ENCODE measurements at regions not wholly inside any gene's neighbourhood (a gene's known extent, or its start where the extent isn't known, plus 50 kb on each side); places are given as distances from the start of the nearest gene placed in this dataset.

DNA sequence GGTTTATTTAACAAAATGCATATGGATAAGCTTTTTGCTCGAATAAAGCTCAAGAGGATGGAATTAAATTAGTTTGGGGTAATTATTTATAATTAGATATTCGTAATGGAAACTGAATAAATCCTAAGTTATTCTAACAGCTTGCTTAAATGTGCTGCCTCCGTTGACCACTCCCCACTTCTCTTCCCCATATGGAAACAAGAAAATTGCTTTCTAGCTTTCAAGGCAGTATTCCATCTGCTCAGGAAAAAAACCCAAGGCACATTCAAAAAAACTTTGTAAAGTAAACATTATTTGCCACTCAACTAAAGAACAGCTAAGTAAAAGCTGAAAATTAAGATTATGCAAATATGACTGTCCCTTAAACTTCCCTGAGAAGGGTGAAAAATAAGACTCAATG lies 369.2 kb downstream of the HAO1 start:
- FAIRE-seq = no peak
- DNase-seq (ENCODE audit: extremely low spot score, insufficient read length, low read depth) = no peak

DNA sequence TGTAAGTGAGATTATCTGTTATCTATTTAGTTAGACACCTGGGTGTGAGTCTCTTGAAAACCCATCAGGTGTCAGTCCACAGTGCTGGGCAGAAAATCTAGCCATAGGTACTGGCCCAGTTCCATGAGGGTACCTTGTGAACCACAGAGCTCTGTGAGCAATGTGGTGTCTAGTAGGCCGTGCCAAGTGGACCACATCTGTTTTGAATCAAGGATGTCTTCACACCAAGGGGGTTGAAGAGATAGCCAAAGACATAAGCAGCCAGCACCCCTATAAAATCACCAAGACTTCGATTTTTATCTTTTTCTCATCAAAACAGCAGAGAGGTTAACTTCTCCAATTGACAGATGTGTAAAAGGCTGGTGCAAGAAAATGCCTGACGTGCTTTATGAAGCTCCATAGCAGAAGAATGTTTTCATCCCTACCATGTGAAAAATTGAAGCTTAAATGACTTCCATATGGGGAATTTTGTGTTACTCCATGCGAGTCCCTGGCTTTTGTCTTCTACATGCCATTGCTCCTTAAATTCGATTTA lies 368.7 kb downstream of the HAO1 start:
- DNase-seq (ENCODE audit: extremely low spot score, insufficient read length, low read depth) = no peak

DNA sequence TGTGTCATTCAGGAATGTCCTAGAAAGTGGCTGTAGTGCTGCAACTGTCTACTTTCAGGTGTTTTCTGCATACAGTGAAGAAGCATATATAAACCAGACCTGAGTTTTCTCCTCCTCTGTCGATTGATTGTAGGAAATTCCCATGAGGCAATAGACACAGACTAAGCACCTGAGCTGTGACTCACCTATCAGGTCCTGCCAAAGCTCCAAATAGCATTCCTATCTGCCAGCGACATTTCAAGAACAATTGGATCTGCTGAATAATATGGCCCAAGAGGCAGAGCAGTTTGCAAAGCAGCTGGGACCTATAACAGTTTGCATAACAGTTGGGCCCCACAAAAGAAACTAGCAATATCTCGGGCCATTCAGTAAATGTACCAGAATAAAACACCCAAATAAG lies 360.4 kb downstream of the HAO1 start:
- DNase-seq (ENCODE audit: extremely low spot score, insufficient read length, low read depth) = no peak
- no peak for FAIRE-seq

More for the DNA sequence above, 368.7 kb downstream of the HAO1 start:
- FAIRE-seq = no peak

DNA sequence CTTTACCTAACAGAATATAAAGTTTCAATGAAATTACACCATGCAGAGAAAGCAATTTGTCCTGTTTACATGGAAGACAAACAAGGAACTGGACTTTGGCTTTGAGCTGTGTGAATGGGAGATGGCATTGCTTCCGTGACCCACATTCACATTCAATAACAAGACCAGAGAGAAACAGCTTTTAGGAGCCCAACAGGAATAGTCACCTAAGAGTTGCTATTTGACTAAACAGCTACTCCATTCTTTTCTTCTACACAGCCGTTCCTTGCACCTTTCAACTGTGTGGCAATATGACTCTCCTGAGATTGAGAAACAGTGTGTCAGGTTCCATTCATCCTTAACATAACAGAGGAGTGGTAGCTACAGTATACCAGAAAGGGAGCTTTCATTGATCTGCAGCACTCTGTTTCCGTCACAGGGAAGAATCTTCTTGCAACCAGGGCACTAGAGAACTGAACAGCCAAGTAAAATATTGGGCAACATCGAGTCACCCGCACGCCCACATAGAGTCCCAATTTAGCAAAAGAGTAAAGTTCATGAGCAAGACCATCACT lies 355.1 kb downstream of the HAO1 start:
- FAIRE-seq (no peak), DNase-seq (ENCODE audit: extremely low spot score, insufficient read length, low read depth) (no peak)

DNA sequence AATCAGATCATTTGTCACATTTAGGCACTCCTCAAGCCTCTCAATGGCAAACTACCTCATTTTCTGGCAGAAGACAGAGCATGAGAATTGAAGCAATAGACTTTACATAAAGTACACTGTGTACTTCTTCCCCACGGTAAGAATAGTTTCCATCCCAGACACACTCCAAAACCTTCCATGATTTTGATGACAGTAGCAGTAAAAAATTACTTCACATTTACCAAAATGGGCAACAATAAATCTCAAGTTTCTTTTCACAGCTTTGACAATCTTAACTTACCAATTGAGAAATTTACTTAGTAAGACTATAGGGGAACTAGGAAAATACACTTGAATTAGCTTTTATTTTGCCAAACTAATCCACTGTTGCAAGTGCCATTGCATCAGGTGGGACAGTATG lies 353.8 kb downstream of the HAO1 start:
- no peak for FAIRE-seq

DNA sequence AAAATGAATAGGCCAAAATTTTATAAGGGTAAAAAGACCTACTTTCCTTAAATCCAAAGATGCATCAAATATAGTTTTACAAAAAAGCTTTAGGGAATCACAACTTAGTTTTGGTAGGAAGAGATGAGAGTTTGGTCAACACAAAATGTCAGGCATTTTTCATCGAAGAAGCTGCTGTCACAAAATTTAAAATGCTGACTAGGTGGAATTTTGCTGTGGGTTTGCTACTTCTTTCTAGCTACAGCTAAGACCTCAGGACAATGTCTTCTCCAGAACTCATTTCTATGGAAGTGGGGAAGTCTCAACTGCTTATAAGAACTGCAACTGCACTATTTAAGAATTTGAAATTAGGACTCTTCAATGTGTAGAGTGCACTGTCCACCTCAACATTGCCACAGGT lies 351.1 kb downstream of the HAO1 start:
- FAIRE-seq (no peak), DNase-seq (ENCODE audit: extremely low spot score, insufficient read length, low read depth) (no peak)

More for the DNA sequence above, 353.8 kb downstream of the HAO1 start:
- DNase-seq (ENCODE audit: extremely low spot score, insufficient read length, low read depth) = no peak

DNA sequence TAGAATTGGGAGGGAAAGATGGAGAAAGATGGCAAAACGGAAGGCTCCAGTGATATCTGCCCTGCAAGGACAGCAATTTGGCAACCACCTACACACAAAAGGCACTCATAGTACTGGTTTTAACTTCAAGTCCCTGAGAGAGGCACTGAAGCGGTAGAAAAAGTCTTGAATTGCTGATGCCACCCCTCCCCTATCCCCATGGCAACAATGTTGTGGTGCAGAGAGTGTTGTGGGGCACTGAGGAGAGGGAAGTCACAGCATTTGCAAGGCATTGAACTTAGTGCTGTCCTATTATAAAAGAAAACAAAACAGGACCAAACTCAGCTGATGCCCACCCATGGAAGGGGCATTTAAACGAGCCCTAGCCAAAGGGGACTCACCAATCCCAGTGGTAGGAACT lies 343.7 kb downstream of the HAO1 start:
- no peak for FAIRE-seq
- no peak for DNase-seq (ENCODE audit: extremely low spot score, insufficient read length, low read depth)

DNA sequence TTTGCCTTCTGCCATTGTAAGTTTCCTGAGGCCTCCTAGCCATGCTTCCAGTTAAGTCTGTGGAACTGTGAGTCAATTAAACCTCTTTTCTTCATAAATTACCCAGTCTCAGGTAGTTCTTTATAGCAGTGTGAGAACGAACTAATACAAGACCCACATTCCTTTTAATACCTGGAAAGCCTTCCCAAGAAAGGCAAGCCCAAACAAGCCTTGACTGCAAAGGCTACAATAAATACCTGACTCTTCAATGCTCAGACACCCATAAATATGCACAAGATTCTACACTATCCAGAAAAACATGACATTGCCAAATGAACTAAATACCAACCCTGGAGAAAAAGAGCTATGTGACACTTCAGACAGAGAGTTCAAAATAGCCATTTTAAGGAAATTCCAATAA lies 338.8 kb downstream of the HAO1 start:
- FAIRE-seq (no peak), DNase-seq (ENCODE audit: extremely low spot score, insufficient read length, low read depth) (no peak)

DNA sequence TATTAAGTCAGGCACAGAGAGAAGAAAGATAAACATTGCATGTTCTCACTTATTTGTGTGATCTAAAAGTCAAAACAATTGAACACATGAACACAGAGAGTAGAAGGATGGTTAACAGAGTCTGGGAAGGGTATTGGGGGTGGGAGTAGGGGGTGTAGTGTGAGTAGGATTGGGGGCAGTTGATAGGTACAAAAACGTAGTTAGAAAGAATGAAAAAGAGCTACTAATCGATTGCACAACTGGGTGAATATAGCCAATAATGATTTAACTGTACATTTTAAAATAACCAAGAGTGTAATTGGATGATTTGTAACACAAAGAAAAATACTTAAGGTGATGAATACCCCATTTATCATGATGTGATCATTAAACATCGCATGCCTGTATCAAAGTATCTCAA lies 333.3 kb downstream of the HAO1 start:
- FAIRE-seq (no peak), DNase-seq (ENCODE audit: extremely low spot score, insufficient read length, low read depth) (no peak)

DNA sequence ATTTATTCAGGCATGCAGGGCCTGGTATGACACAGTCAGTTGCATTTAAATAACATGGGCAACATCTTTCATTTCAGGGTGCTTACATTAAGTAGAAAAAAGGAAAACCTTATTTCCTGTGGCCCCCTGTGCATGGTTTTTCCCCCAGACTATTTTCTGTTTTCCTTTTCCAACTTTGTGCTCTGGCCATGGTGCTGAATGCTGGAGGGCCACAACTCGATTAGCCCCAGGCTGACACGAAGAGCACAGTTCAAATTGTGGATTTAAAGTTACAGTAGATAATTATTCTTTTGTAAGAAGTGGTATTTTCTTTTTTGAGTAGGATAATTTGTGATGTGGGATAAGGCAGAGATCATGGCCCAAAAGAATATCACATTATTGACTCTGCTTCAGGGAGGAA lies 332.0 kb downstream of the HAO1 start:
- DNase-seq (ENCODE audit: extremely low spot score, insufficient read length, low read depth) (no peak), FAIRE-seq (no peak)

DNA sequence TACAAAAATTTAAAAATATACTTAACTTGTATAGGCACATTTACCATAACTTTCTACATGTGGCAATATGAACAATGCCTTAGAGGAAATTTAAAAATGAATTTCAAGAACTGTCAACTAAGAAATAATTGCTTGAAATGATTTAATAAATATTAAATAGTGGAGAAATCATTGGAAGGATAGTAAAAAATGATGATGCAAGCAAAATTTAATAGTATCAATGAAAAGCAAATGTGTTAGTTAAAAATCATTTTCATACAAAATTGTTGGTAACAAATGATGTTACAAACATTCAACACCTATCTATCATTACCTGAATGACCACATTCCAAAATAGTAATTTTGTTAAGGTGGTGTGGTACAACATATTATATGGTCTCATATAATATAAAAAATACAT lies 331.0 kb downstream of the HAO1 start:
- no peak for FAIRE-seq
- DNase-seq (ENCODE audit: extremely low spot score, insufficient read length, low read depth) = no peak

DNA sequence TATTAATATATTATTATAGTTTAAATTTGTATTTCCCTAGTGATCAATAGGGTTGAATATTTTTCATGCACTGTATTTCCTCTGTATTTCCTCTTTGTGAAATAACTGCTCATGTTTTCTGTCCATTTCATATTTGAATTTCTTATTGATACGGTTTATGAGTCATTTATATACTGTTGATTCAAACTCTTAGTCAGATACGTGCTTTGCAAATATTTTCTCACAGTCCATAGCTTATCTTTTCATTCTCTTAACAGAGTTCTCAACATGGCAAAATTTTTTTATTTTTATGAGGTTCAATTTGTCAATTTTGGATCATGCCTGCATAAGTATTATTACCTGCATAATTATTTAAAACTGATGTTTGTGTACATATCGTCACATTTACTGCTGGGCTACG lies 329.6 kb downstream of the HAO1 start:
- DNase-seq (ENCODE audit: extremely low spot score, insufficient read length, low read depth) (no peak), FAIRE-seq (no peak)

DNA sequence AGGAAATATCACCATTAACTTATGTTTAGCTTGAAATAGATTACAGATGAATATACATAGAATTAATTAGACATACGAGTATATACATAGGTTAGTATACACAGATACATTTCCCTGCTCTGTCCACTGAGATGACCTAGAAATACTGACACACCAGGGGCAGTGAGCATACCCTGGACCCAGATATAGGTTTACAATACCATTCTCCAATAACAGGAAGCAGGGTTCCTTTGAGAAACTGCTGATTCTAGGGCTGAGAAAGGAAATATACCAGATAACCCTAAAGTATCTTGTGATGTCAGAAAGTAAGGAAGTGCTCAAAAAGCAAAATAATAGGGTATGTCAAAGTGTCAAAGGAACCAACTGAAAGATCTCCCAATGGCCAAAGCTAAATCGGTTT lies 322.5 kb downstream of the HAO1 start:
- FAIRE-seq (no peak), DNase-seq (ENCODE audit: extremely low spot score, insufficient read length, low read depth) (no peak)

DNA sequence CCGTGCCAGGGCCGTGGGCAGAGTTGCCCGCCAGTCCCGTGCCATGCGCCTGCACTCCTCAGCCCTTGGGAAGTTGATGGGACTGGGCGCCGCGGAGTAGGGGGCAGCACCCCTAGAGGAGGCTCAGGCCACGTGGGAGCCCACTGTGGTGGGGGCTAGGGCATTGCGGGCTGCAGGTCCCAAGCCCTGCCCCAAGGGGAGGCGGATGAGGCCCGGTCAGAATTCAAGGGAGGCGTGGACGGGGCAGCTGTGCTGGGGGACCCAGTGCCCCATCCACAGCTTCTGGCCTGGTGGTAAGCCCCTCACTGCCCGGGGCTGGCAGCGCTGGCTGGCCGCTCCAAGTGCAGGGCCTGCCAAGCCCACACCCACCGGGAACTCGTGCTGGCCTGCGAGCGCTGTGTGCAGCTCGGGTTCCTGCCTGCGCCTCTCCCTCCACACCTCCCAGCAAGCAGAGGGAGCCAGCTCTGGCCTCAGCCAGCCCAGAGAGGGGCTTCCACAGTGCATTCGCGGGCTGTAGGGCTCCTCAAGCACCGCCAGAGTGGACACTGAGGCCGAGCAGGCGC lies 317.8 kb downstream of the HAO1 start:
- FAIRE-seq = no peak
- no peak for DNase-seq (ENCODE audit: extremely low spot score, insufficient read length, low read depth)

DNA sequence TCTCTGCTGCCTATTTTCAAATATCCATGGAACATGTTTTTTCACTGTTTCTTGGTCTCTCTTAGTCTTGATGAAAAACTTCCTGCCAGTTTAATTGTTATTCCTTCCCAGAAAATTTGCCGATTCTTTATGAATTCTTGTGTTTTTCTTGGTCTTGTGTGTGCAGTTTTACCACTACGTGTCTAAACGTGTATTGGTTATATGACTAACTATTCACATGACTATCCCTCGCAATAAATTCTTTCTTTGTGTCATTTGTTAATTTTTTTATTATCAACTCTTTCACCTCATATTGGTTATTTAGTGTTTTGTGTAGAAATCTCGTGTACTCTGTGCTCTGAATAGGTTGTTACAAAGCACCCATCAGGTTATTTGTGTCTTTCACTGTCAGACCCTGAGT lies 315.4 kb downstream of the HAO1 start:
- FAIRE-seq (no peak), DNase-seq (ENCODE audit: extremely low spot score, insufficient read length, low read depth) (no peak)

DNA sequence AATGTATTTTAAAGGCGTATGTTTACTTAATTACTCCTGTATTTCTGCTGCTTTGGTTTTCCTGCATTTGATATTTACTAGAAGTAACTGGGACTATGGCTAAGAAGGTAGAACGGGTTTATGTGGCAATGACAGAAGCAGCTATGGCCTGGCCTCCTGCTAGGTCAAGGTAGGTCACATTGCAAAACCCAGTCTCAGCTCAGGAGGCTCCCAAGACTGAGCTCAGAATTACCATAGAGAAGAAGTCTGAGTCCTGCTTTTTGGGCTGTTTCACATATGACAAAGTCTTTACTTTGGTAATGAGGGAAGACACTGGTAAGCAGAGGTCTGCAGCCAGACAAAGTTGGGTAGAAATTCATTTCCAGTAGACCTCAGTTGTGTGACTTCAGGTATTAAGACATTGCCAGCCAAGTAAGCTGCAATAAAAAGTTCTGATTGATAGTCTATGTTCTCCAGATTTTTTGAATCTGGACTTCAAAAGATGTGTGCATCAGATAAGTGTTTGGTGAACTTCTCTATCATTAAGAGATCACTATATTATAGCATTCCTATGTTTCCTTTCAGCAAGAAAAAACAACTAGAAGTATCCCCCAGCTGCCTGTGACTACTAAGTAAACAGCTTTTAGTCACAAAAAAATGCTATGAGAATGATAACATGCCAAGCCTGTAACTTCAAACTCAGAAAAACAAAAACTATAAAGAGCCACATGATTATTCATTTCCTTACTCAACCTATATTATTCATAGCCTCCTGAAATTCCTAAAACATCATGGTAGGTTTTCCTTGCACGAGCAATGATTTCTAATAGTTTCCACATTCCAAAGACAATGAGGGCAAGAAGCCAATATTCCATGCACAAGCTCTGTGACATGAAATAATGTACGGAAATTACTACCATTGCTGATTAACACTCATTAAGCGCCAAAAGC lies 312.3 kb downstream of the HAO1 start:
- FAIRE-seq (no peak), DNase-seq (ENCODE audit: extremely low spot score, insufficient read length, low read depth) (no peak)

DNA sequence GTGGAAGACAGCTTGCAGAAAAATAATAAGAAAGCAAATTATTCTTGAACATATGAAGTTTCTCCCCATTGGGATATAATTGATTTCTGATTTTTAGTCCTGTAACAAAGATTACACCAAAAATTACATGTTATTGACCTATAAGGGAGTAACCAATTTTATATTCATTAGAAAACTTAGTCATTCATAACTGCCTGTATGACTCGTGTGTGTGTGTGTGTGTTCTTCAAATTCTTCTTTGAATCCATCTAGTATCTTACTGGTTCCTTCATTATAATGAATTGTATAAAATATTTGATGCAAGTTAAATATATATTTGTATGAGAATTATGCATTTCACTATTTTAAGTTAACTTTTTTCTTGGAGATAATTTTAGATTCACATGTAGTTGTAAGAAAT lies 310.4 kb downstream of the HAO1 start:
- DNase-seq (ENCODE audit: extremely low spot score, insufficient read length, low read depth) (no peak), FAIRE-seq (no peak)

DNA sequence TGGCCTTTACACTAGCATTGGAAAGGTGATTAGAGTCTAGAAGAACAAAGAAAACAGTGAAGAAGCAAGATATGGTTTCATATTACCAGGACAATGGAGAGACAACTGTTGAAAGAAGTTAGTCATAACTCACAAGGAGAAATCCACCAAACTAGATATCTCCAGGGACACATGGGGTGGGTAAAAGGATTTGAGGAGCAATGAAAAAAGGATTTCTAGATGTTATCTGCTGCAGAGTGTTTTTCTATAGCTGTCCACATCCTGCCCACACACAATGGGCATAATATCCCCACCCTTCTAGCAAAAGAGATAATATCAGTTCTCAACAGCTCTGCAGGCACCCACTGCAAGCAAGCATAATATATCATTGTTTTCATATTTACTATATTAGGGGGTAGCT lies 303.1 kb downstream of the HAO1 start:
- DNase-seq (ENCODE audit: extremely low spot score, insufficient read length, low read depth) = no peak
- no peak for FAIRE-seq

DNA sequence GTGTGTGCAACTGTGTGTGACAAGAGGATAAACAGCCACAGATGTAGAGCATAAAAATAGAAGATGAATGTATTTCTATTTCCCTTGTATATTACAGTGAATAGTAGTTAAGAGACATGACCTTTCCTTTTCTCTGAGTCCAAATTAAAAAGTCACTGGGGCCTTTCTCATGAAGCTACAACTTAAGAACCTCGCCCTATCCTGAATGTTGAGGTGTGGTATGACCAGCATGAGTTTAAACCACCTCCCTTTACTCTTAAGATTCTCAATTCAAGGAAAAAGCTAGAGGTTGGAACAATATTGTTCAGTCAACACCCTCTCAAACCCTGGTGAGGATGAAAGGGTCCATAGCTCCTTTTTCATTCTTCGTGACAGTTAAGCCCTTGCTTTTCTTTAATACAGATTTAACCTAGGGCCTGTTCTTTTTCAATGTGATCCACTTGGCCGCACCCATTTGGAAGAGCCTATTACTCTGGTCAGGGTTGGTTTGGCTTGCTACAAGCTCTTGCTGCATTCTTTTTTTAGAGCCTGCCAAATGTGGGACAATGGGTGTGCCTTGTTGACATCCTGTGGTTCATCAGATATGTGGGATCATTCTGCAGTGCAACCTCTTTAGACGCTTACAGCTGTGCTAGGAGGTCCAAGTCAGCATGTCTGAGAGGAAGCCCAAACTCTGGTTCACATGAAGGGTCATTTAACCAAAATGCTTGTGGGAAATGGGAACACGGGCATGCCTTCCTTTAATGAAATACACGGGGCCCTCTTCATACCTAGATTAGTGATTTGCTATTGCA lies 290.0 kb downstream of the HAO1 start:
- DNase-seq (ENCODE audit: extremely low spot score, insufficient read length, low read depth) (no peak), FAIRE-seq (no peak)

DNA sequence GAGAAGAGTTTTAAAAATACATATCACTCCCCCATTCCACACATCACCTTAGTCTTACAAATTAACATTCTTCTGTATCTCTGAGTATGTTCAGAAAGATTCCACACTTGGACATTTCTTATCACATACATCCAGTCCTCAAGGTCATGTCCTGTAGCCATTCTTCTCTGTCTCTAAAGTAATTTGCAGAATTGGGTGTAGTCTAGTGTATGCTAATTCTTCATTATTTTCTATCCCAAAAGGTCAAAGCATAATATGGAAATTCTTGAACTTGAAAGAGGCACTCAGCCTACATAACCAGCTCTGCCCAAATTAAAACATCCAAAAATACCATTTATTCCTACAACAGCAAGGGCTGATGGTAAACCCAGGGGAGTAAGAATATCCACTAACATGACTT lies 286.0 kb downstream of the HAO1 start:
- FAIRE-seq = no peak

More for the DNA sequence above, 286.0 kb downstream of the HAO1 start:
- DNase-seq (ENCODE audit: extremely low spot score, insufficient read length, low read depth) = no peak
